RWPE2 (cell line): ENCODE measurements at regions not wholly inside any gene's neighbourhood (a gene's known extent, or its start where the extent isn't known, plus 50 kb on each side); places are given as distances from the start of the nearest gene placed in this dataset.

Experiments
- ATAC-seq: fragments of 200-7000 bp; cut with Tn5 transposase; 3 replicates; pipeline ENCODE4 v1.9.1; 2021; ENCODE audit warnings: low read depth
- DNase-seq: peaks from one replicate; pipeline ENCODE4 v3.0.0-alpha.2; 2020; ENCODE audit warnings: low spot score
- H3K27ac ChIP-seq: fragments of 450-650 bp; 2 replicates; pipeline ENCODE4 v1.5.1; 2017; ENCODE audit warnings: mild to moderate bottlenecking; ENCODE audit not compliant: poor library complexity, severe bottlenecking
- H3K27me3 ChIP-seq: fragments of 250-450 bp; sonication (Bioruptor Pico); 2 replicates; pipeline ENCODE4 v1.5.1; 2021; ENCODE audit warnings: mild to moderate bottlenecking, moderate library complexity; ENCODE audit not compliant: insufficient read depth, poor library complexity, severe bottlenecking
- H3K36me3 ChIP-seq: fragments of 250-450 bp; sonication (Bioruptor Pico); 2 replicates; pipeline ENCODE4 v1.5.1; 2020; ENCODE audit warnings: low read depth, mild to moderate bottlenecking, moderate library complexity
- H3K4me1 ChIP-seq: fragments of 250-450 bp; sonication (Bioruptor Pico); 2 replicates; pipeline ENCODE4 v1.5.1; 2021; ENCODE audit warnings: mild to moderate bottlenecking, moderate library complexity; ENCODE audit not compliant: insufficient read depth, poor library complexity, severe bottlenecking
- H3K4me3 ChIP-seq: fragments of 250-450 bp; sonication (Bioruptor Pico); 2 replicates; pipeline ENCODE4 v1.5.1; 2021; ENCODE audit warnings: mild to moderate bottlenecking, moderate library complexity; ENCODE audit not compliant: severe bottlenecking
- H3K9me3 ChIP-seq: fragments of 250-450 bp; sonication (Bioruptor Pico); 2 replicates; pipeline ENCODE4 v1.5.1; 2021; ENCODE audit warnings: mild to moderate bottlenecking, moderate library complexity; ENCODE audit not compliant: severe bottlenecking
- TF ChIP-seq, protein P1 (sequence below): fragments of 450-650 bp; IDR thresholded peaks from one replicate; pipeline ENCODE4 v1.5.1; 2017; ENCODE audit warnings: mild to moderate bottlenecking, moderate library complexity; ENCODE audit not compliant: poor library complexity, severe bottlenecking

DNA sequence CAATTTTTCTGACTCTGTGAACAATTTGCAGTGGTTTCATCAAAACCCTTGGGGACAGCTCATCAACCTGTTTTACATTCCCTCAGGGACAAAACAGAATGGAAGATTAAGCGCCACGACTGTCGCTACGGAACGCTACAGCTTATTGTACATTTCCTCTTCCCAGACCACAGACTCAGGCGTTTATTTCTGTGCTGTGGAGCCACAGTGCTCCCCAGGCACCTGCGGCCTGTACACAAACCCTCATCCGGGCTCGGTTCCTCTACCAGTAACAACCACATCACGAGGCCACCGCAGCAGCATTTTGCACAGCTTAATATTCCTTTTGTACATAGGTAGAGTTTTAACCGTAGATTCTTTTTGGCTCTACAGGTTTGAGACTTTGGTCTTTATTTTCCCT lies 397.4 kb upstream of the OR4E1 start:
- Histone ChIP-seq H3K9me3 (peaks cover 5% of the 10 kb centered on the region), H3K36me3 (no peaks in the 10 kb centered on the region), H3K4me1 (peaks cover 8% of the 10 kb centered on the region), H3K27ac (no peak overlapping the region), H3K27me3 (peaks cover 39% of the 10 kb centered on the region), H3K4me3 (no peak overlapping the region)
- ATAC-seq = no peak
- TF ChIP-seq, protein P1, sequence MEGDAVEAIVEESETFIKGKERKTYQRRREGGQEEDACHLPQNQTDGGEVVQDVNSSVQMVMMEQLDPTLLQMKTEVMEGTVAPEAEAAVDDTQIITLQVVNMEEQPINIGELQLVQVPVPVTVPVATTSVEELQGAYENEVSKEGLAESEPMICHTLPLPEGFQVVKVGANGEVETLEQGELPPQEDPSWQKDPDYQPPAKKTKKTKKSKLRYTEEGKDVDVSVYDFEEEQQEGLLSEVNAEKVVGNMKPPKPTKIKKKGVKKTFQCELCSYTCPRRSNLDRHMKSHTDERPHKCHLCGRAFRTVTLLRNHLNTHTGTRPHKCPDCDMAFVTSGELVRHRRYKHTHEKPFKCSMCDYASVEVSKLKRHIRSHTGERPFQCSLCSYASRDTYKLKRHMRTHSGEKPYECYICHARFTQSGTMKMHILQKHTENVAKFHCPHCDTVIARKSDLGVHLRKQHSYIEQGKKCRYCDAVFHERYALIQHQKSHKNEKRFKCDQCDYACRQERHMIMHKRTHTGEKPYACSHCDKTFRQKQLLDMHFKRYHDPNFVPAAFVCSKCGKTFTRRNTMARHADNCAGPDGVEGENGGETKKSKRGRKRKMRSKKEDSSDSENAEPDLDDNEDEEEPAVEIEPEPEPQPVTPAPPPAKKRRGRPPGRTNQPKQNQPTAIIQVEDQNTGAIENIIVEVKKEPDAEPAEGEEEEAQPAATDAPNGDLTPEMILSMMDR = no peak
- DNase-seq = no peak

DNA sequence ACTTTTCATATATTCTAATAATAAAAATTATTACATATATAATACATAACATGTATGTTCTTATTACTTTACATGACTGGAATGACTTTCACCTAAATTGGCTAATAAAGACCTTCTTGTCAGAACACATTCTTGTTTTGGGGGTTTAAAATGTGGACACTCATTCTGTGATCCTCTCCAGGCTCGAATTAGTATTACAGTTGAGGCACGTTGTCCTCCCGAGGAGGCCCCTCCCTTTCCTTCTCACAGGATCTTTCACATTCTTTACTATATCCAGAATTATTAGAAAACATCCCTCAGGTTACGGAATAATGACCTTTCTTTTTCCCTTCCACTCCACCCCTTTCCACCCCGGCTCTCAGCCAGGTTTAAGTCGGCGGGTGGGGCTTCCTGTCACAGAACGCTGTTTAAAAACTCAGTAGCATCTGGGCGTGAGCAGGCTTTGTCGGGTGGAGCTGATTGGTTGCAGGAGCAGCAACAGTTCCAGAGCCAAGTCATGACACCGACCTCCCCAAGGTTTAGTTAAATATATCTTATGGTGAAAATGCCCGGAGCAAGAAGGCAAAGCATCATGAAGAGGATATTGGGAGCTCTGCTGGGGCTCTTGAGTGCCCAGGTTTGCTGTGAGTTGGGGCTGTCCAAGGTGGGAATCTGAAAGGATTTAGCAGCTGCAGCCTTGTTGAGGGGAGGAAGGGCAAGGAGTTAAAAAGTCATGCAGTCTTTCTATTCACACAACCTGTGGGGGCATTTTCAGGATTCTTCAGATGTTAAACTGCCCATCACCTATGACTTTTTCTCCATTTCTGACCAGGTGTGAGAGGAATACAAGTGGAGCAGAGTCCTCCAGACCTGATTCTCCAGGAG lies 396.7 kb upstream of the OR4E1 start:
- TF ChIP-seq, protein P1 = no peak
- Histone ChIP-seq H3K9me3 (peaks cover 5% of the 10 kb centered on the region), H3K27me3 (peaks cover 46% of the 10 kb centered on the region), H3K4me3 (no peak overlapping the region), H3K36me3 (no peaks in the 10 kb centered on the region), H3K27ac (no peak overlapping the region), H3K4me1 (peaks cover 8% of the 10 kb centered on the region)
- ATAC-seq (peak; percentile 69), DNase-seq (no peak)

DNA sequence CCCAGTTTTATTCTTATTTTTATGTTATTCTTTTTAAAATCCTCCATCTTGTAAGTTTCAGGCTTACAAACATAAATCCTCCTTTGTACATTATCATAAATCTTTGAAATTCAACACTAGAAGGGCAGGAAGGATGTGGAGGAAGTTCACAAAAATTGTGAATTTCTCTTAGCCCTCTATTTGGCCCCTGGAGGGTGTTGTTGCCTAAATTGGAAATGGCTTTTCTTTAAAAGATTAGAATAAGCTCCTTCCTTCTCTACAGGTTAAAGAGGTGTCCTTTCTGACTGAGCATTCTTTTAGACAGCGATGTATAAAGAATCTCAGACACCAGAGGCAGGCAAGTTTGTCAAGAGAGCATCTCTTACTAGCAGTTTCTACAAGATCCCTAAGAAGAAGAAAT lies 391.7 kb upstream of the OR4E1 start:
- Histone ChIP-seq H3K27me3 (peaks cover 69% of the 10 kb centered on the region), H3K9me3 (peaks cover 2% of the 10 kb centered on the region), H3K27ac (no peak overlapping the region), H3K4me1 (peaks cover 7% of the 10 kb centered on the region), H3K36me3 (no peaks in the 10 kb centered on the region), H3K4me3 (no peak overlapping the region)
- ATAC-seq = no peak
- DNase-seq = no peak
- TF ChIP-seq, protein P1 = no peak

DNA sequence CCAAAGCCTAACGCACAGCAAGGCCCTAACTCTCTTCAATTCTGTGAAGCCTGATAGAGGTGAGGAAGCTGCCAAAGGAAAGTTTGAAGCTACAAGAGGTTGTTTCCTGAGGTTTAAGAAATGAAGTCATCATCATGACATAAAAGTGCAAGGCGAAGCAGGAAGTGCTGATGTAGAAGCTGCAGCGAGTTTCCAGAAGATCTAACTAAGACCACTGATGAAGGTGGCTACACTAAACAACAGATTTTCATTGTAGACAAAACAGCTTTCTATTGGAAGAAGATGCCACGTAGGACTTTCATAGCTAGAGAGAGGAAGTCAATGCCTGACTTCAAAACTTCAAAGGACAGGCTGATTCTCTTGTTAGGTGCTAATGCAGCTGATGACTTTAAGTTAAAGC lies 385.6 kb upstream of the OR4E1 start:
- Histone ChIP-seq H3K4me3 (no peak overlapping the region), H3K9me3 (no peaks in the 10 kb centered on the region), H3K27me3 (peaks cover 54% of the 10 kb centered on the region), H3K27ac (no peak overlapping the region), H3K4me1 (no peaks in the 10 kb centered on the region), H3K36me3 (no peaks in the 10 kb centered on the region)
- no peak for DNase-seq
- TF ChIP-seq, protein P1 = no peak
- ATAC-seq = no peak

DNA sequence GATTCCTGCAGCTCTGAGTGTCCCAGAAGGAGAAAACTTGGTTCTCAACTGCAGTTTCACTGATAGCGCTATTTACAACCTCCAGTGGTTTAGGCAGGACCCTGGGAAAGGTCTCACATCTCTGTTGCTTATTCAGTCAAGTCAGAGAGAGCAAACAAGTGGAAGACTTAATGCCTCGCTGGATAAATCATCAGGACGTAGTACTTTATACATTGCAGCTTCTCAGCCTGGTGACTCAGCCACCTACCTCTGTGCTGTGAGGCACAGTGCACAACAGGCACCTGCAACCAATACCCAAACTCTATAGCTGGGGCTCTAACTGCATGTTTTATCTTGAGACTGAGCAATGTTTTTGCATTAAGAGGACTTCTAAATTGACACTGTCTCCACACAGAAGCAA lies 379.2 kb upstream of the OR4E1 start:
- H3K36me3 ChIP-seq = no peaks in the 10 kb centered on the region
- H3K27me3 ChIP-seq = peaks cover 43% of the 10 kb centered on the region
- no peak overlapping the region for H3K4me3 ChIP-seq
- H3K4me1 ChIP-seq = no peaks in the 10 kb centered on the region
- no peaks in the 10 kb centered on the region for H3K9me3 ChIP-seq
- DNase-seq (no peak), ATAC-seq (no peak)
- H3K27ac ChIP-seq = no peak overlapping the region
- TF ChIP-seq, protein P1 = no peak
